SU-DHL-6 (cell line): ENCODE measurements at regions not wholly inside any gene's neighbourhood (a gene's known extent, or its start where the extent isn't known, plus 50 kb on each side); places are given as distances from the start of the nearest gene placed in this dataset.

Experiments
- EZH2phosphoT487 ChIP-seq: fragments of 200-600 bp; sonication (generic), shearing (Covaris generic); conservative IDR thresholded peaks from 2 replicates; pipeline ENCODE4 v1.6.1; 2018; ENCODE audit warnings: mild to moderate bottlenecking, antibody characterized with exemption, low read length, moderate library complexity, mixed read lengths
- TF ChIP-seq, protein P1 (sequence below): fragments of 200-600 bp; sonication (generic); IDR thresholded peaks from one replicate; pipeline ENCODE4 v1.5.1; 2017; ENCODE audit warnings: antibody characterized with exemption, mild to moderate bottlenecking, low read length, moderate library complexity; ENCODE audit not compliant: insufficient read depth, poor library complexity, severe bottlenecking

DNA sequence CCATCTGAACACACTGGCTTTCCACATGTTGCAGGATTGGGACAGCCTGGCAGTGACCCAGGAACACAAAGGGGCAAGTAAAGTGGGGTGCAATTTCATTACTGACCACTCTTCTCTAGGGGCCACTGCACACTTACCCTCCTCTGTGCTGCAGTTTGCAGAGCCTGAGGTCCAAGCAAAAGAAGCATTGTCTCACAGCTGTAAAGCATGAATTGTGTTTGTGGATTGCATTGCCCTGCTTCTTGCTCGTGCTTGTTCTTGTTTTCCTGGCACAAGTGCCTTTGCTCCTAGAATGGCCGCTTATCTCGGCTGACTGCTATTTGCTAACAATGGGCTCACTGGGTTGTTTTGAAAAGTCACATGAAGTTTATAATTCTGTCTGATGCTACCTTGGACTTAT lies 209.1 kb upstream of the JADE1 start:
- TF ChIP-seq, protein P1, sequence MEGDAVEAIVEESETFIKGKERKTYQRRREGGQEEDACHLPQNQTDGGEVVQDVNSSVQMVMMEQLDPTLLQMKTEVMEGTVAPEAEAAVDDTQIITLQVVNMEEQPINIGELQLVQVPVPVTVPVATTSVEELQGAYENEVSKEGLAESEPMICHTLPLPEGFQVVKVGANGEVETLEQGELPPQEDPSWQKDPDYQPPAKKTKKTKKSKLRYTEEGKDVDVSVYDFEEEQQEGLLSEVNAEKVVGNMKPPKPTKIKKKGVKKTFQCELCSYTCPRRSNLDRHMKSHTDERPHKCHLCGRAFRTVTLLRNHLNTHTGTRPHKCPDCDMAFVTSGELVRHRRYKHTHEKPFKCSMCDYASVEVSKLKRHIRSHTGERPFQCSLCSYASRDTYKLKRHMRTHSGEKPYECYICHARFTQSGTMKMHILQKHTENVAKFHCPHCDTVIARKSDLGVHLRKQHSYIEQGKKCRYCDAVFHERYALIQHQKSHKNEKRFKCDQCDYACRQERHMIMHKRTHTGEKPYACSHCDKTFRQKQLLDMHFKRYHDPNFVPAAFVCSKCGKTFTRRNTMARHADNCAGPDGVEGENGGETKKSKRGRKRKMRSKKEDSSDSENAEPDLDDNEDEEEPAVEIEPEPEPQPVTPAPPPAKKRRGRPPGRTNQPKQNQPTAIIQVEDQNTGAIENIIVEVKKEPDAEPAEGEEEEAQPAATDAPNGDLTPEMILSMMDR = no peak
- no peak for TF ChIP-seq EZH2phosphoT487
